HepG2 (cell line): ENCODE measurements at regions not wholly inside any gene's neighbourhood (a gene's known extent, or its start where the extent isn't known, plus 50 kb on each side); places are given as distances from the start of the nearest gene placed in this dataset.

Source experiments
- AKAP8 ChIP-seq: sonication (generic); formaldehyde crosslinking; IDR thresholded peaks from 2 replicates; pipeline ENCODE4 v1.5.1; 2020; ENCODE audit warnings: mild to moderate bottlenecking, missing genetic modification reagents
- CREM ChIP-seq, 2 experiments: sonication (generic) in 1 of 2; formaldehyde crosslinking in 1 of 2; IDR thresholded peaks; 2 replicates each; pipeline versions ENCODE4 v1.4.0 to v1.6.1; 2016 to 2020; ENCODE audit warnings: antibody characterized with exemption in 1 of 2, mild to moderate bottlenecking in 1 of 2, missing genetic modification reagents in 1 of 2
- DPF2 ChIP-seq: sonication (generic); formaldehyde crosslinking; IDR thresholded peaks from 2 replicates; pipeline ENCODE4 v1.4.0; 2020; ENCODE audit warnings: mild to moderate bottlenecking, low read depth, missing genetic modification reagents, borderline replicate concordance
- ELF4 ChIP-seq: sonication (generic); formaldehyde crosslinking; IDR thresholded peaks from 2 replicates; pipeline ENCODE4 v1.5.0; 2020; ENCODE audit warnings: missing genetic modification reagents, mild to moderate bottlenecking, moderate library complexity, borderline replicate concordance
- ERF ChIP-seq: IDR thresholded peaks from 2 replicates; pipeline ENCODE4 v1.6.1; 2018; ENCODE audit warnings: missing biosample characterization, missing genetic modification reagents
- JUND ChIP-seq: sonication (generic); formaldehyde crosslinking; IDR thresholded peaks from 2 replicates; pipeline ENCODE4 v1.8.0; 2022; ENCODE audit warnings: mild to moderate bottlenecking, missing genetic modification reagents
- KAT8 ChIP-seq: IDR thresholded peaks from 2 replicates; pipeline ENCODE4 v1.6.1; 2016; ENCODE audit warnings: missing genetic modification reagents, missing compliant biosample characterization
- KLF12 ChIP-seq: sonication (generic); formaldehyde crosslinking; IDR thresholded peaks from 2 replicates; pipeline ENCODE4 v1.4.0; 2020; ENCODE audit warnings: missing genetic modification reagents, borderline replicate concordance
- MIXL1 ChIP-seq: IDR thresholded peaks from 2 replicates; pipeline ENCODE4 v1.6.1; 2016
- NCOA5 ChIP-seq: sonication (generic); formaldehyde crosslinking; IDR thresholded peaks from 2 replicates; pipeline ENCODE4 v1.4.0; 2020; ENCODE audit warnings: missing genetic modification reagents
- PHF8 ChIP-seq: sonication (generic); formaldehyde crosslinking; IDR thresholded peaks from 2 replicates; pipeline ENCODE4 v1.5.0; 2020; ENCODE audit warnings: missing genetic modification reagents
- THAP11 ChIP-seq: IDR thresholded peaks from 2 replicates; pipeline ENCODE4 v1.6.1; 2016; ENCODE audit warnings: missing biosample characterization, missing genetic modification reagents
- ZC3H4 ChIP-seq: sonication (generic); formaldehyde crosslinking; IDR thresholded peaks from 2 replicates; pipeline ENCODE4 v1.4.0; 2020; ENCODE audit warnings: missing genetic modification reagents, borderline replicate concordance
- ZFAT ChIP-seq: sonication (generic); formaldehyde crosslinking; conservative IDR thresholded peaks from 2 replicates; pipeline ENCODE4 v1.8.1; 2023; ENCODE audit warnings: missing genetic modification reagents, inconsistent platforms
- ZKSCAN8 ChIP-seq: IDR thresholded peaks from 2 replicates; pipeline ENCODE4 v1.6.1; 2016; ENCODE audit warnings: borderline replicate concordance, missing genetic modification reagents, missing compliant biosample characterization
- ZNF160 ChIP-seq: sonication (generic); formaldehyde crosslinking; IDR thresholded peaks from 2 replicates; pipeline ENCODE4 v1.8.0; 2022; ENCODE audit warnings: mild to moderate bottlenecking, inconsistent platforms, missing genetic modification reagents
- ZNF431 ChIP-seq: sonication (generic); formaldehyde crosslinking; IDR thresholded peaks from 2 replicates; pipeline ENCODE4 v1.9.0; 2022; ENCODE audit warnings: missing genetic modification reagents, low read depth, mild to moderate bottlenecking, borderline replicate concordance
- ZNF605 ChIP-seq: sonication (generic); formaldehyde crosslinking; IDR thresholded peaks from 2 replicates; pipeline ENCODE4 v1.8.0; 2022; ENCODE audit warnings: mild to moderate bottlenecking, missing genetic modification reagents
- ZNF75D ChIP-seq: sonication (generic); formaldehyde crosslinking; IDR thresholded peaks from 2 replicates; pipeline ENCODE4 v1.8.1; 2023; ENCODE audit warnings: missing genetic modification reagents, mild to moderate bottlenecking, borderline replicate concordance
- ZZZ3 ChIP-seq: sonication (generic); formaldehyde crosslinking; IDR thresholded peaks from 2 replicates; pipeline ENCODE4 v1.4.0; 2020; ENCODE audit warnings: missing genetic modification reagents, mild to moderate bottlenecking, borderline replicate concordance
- TF ChIP-seq, protein P1 (sequence below): sonication (generic); formaldehyde crosslinking; IDR thresholded peaks from 2 replicates; pipeline ENCODE4 v1.5.0; 2020; ENCODE audit warnings: missing genetic modification reagents
- TF ChIP-seq, protein P2 (sequence below): sonication (generic); formaldehyde crosslinking; IDR thresholded peaks from 2 replicates; pipeline ENCODE4 v1.4.0; 2020; ENCODE audit warnings: mild to moderate bottlenecking, missing genetic modification reagents
- TF ChIP-seq, protein P3 (sequence below): sonication (generic); formaldehyde crosslinking; IDR thresholded peaks from 2 replicates; pipeline ENCODE4 v1.4.0; 2020; ENCODE audit warnings: missing genetic modification reagents

GRCh38 chr2:234845602-234846590 lies 105.9 kb upstream of the SH3BP4 start (continued):
- no peak for TF ChIP-seq NCOA5 (CRISPR knock-in tag)
- TF ChIP-seq AKAP8 (CRISPR knock-in tag) = peak; percentile 58; the same call in 1 of the 2 replicates
- TF ChIP-seq MIXL1 (CRISPR knock-in tag) = peak; percentile 79; the same call in 1 of the 2 replicates
- no peak for TF ChIP-seq ZNF75D
- TF ChIP-seq JUND (CRISPR knock-in tag) = no peak
- TF ChIP-seq, protein P1, sequence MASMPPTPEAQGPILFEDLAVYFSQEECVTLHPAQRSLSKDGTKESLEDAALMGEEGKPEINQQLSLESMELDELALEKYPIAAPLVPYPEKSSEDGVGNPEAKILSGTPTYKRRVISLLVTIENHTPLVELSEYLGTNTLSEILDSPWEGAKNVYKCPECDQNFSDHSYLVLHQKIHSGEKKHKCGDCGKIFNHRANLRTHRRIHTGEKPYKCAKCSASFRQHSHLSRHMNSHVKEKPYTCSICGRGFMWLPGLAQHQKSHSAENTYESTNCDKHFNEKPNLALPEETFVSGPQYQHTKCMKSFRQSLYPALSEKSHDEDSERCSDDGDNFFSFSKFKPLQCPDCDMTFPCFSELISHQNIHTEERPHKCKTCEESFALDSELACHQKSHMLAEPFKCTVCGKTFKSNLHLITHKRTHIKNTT (CRISPR knock-in tag) = no peak
- TF ChIP-seq KAT8 = no peak; the same call in 1 of the 2 replicates
- TF ChIP-seq, protein P2, sequence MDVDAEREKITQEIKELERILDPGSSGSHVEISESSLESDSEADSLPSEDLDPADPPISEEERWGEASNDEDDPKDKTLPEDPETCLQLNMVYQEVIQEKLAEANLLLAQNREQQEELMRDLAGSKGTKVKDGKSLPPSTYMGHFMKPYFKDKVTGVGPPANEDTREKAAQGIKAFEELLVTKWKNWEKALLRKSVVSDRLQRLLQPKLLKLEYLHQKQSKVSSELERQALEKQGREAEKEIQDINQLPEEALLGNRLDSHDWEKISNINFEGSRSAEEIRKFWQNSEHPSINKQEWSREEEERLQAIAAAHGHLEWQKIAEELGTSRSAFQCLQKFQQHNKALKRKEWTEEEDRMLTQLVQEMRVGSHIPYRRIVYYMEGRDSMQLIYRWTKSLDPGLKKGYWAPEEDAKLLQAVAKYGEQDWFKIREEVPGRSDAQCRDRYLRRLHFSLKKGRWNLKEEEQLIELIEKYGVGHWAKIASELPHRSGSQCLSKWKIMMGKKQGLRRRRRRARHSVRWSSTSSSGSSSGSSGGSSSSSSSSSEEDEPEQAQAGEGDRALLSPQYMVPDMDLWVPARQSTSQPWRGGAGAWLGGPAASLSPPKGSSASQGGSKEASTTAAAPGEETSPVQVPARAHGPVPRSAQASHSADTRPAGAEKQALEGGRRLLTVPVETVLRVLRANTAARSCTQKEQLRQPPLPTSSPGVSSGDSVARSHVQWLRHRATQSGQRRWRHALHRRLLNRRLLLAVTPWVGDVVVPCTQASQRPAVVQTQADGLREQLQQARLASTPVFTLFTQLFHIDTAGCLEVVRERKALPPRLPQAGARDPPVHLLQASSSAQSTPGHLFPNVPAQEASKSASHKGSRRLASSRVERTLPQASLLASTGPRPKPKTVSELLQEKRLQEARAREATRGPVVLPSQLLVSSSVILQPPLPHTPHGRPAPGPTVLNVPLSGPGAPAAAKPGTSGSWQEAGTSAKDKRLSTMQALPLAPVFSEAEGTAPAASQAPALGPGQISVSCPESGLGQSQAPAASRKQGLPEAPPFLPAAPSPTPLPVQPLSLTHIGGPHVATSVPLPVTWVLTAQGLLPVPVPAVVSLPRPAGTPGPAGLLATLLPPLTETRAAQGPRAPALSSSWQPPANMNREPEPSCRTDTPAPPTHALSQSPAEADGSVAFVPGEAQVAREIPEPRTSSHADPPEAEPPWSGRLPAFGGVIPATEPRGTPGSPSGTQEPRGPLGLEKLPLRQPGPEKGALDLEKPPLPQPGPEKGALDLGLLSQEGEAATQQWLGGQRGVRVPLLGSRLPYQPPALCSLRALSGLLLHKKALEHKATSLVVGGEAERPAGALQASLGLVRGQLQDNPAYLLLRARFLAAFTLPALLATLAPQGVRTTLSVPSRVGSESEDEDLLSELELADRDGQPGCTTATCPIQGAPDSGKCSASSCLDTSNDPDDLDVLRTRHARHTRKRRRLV (CRISPR knock-in tag) = no peak; the same call in 1 of the 2 replicates
- no peak for TF ChIP-seq ZC3H4 (CRISPR knock-in tag)
- peak; percentile 57; the same call in 1 of the 2 replicates for TF ChIP-seq ZNF431 (CRISPR knock-in tag)
- TF ChIP-seq, protein P3, sequence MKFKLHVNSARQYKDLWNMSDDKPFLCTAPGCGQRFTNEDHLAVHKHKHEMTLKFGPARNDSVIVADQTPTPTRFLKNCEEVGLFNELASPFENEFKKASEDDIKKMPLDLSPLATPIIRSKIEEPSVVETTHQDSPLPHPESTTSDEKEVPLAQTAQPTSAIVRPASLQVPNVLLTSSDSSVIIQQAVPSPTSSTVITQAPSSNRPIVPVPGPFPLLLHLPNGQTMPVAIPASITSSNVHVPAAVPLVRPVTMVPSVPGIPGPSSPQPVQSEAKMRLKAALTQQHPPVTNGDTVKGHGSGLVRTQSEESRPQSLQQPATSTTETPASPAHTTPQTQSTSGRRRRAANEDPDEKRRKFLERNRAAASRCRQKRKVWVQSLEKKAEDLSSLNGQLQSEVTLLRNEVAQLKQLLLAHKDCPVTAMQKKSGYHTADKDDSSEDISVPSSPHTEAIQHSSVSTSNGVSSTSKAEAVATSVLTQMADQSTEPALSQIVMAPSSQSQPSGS (CRISPR knock-in tag) = no peak; the same call in 1 of the 2 replicates
- no peak for TF ChIP-seq ZNF605
- no peak for TF ChIP-seq KLF12
- no peak for TF ChIP-seq ZFAT (CRISPR knock-in tag)
- peak; percentile 33 for TF ChIP-seq ERF
- TF ChIP-seq ZZZ3 (CRISPR knock-in tag) = no peak
- TF ChIP-seq THAP11 (CRISPR knock-in tag) = peak; percentile 57; the same call in 1 of the 2 replicates
- no peak for TF ChIP-seq PHF8 (CRISPR knock-in tag)
- peak; percentile 58; the same call in 1 of the 2 replicates for TF ChIP-seq ZNF160
- TF ChIP-seq DPF2 (CRISPR knock-in tag) = peak; percentile 76
- peak; percentile 68; the same call in 1 of the 2 replicates for TF ChIP-seq ELF4 (CRISPR knock-in tag)
- TF ChIP-seq CREM (IDR thresholded peaks at IDR 0.05) = peak; percentile 95
- no peak for TF ChIP-seq CREM (CRISPR knock-in tag; IDR thresholded peaks at IDR 0.05)
- peak; percentile 50; the same call in 1 of the 2 replicates for TF ChIP-seq ZKSCAN8 (CRISPR knock-in tag)
